B cell (primary cell): ENCODE measurements at regions not wholly inside any gene's neighbourhood (a gene's known extent, or its start where the extent isn't known, plus 50 kb on each side); places are given as distances from the start of the nearest gene placed in this dataset.

ENCODE experiments used
- ATAC-seq: fragments of 200-7000 bp; cut with Tn5 transposase; one replicate; pipeline ENCODE4 v1.10.0; 2021; ENCODE audit warnings: low read depth, mild to moderate bottlenecking, moderate number of reproducible peaks, moderate library complexity
- CTCF ChIA-PET: fragments of 350-600 bp; sonication (Branson Sonifier 250); formaldehyde crosslinking; loops from one replicate; lab custom pipeline; 2021; ENCODE audit warnings: antibody characterized with exemption, inconsistent platforms; lab: Charles Lee
- POLR2A ChIA-PET: fragments of 350-600 bp; sonication (Branson Sonifier 250); formaldehyde crosslinking; loops from one replicate; lab custom pipeline; 2021; ENCODE audit warnings: antibody characterized with exemption; lab: Charles Lee
- DNase-seq: peaks from one replicate; pipeline ENCODE4 v3.0.0; 2013
- H2AFZ ChIP-seq: 2 replicates; pipeline ENCODE4 v1.6.1; 2012; ENCODE audit warnings: mild to moderate bottlenecking, low read depth, low read length; ENCODE audit not compliant: insufficient read depth, poor library complexity, severe bottlenecking
- H3K27ac ChIP-seq, 2 donors: 1 replicate in 1 of 2; 2 replicates in 1 of 2; pipeline ENCODE4 v1.5.1; 2012 to 2013; ENCODE audit warnings: low read length in 2 of 2, mild to moderate bottlenecking in 2 of 2, moderate library complexity in 1 of 2
- H3K27me3 ChIP-seq, 4 experiments: fragments of 200-600 bp in 1 of 4; sonication (generic) in 1 of 4; replicated peaks in 1 of 4; 1 replicate in 2 of 4; 2 replicates in 2 of 4; pipeline versions ENCODE4 v1.6.1 to v1.7.0; 2013 to 2016; ENCODE audit warnings: low read length in 3 of 4, mild to moderate bottlenecking in 2 of 4, mixed read lengths in 1 of 4, moderate library complexity in 1 of 4; ENCODE audit not compliant: insufficient read depth in 4 of 4, control insufficient read depth in 3 of 4; ENCODE audit errors: control extremely low read depth in 1 of 4
- H3K36me3 ChIP-seq, 2 experiments: replicated peaks in 1 of 2; 1 replicate in 1 of 2; 2 replicates in 1 of 2; pipeline versions ENCODE4 v1.6.1 to v1.7.1; 2013; ENCODE audit warnings: low read length in 1 of 2; ENCODE audit not compliant: insufficient read depth in 2 of 2, control insufficient read depth in 1 of 2; ENCODE audit errors: control extremely low read depth in 1 of 2, extremely low read depth in 1 of 2
- H3K4me1 ChIP-seq, 2 donors: fragments of 200-600 bp in 1 of 2; sonication (generic) in 1 of 2; 1 replicate in 1 of 2; 2 replicates in 1 of 2; pipeline versions ENCODE4 v1.5.1 to v1.6.1; 2013 to 2017; ENCODE audit warnings: low read length in 2 of 2; ENCODE audit not compliant: control insufficient read depth in 2 of 2, insufficient read depth in 2 of 2
- H3K4me2 ChIP-seq: replicated peaks from 2 replicates; pipeline ENCODE3; 2012; ENCODE audit warnings: mild to moderate bottlenecking, low read depth, low read length; ENCODE audit not compliant: poor library complexity, severe bottlenecking
- H3K4me3 ChIP-seq, 5 experiments: fragments of 200-600 bp in 1 of 5; sonication (generic) in 1 of 5; 1 replicate in 3 of 5; 2 replicates in 2 of 5; pipeline versions ENCODE4 v1.5.1 to v1.7.0; 2011 to 2016; ENCODE audit warnings: low read length in 4 of 5, mild to moderate bottlenecking in 4 of 5, low read depth in 2 of 5, control low read depth in 1 of 5, moderate library complexity in 1 of 5; ENCODE audit not compliant: insufficient read depth in 1 of 5; ENCODE audit errors: control extremely low read depth in 1 of 5, extremely low read depth in 1 of 5
- H3K79me2 ChIP-seq: fragments of 200-600 bp; sonication (generic); one replicate; pipeline ENCODE4 v1.6.0; 2016; ENCODE audit warnings: low read length; ENCODE audit not compliant: control insufficient read depth, insufficient read depth
- H3K9ac ChIP-seq: fragments of 200-600 bp; sonication (generic); 2 replicates; pipeline ENCODE4 v1.6.1; 2017; ENCODE audit warnings: mild to moderate bottlenecking, low read length, moderate library complexity
- H3K9me3 ChIP-seq, 3 donors: one replicate each; pipeline versions ENCODE4 v1.6.1 to v1.7.1; 2013; ENCODE audit warnings: low read length in 2 of 3; ENCODE audit not compliant: control insufficient read depth in 2 of 3, insufficient read depth in 1 of 3; ENCODE audit errors: control extremely low read depth in 1 of 3
- H4K20me1 ChIP-seq: 2 replicates; pipeline ENCODE4 v1.6.0; 2012; ENCODE audit warnings: mild to moderate bottlenecking, low read length; ENCODE audit not compliant: insufficient read depth, control insufficient read depth, poor library complexity, severe bottlenecking
- H3K27ac Mint-ChIP-seq: one replicate; pipeline ENCODE4 v1.8.0; 2021; ENCODE audit warnings: mixed read lengths
- H3K27me3 Mint-ChIP-seq: one replicate; pipeline ENCODE4 v1.8.0; 2021; ENCODE audit warnings: mixed read lengths
- H3K4me1 Mint-ChIP-seq: one replicate; pipeline ENCODE4 v1.8.0; 2021; ENCODE audit warnings: mixed read lengths
- H3K4me3 Mint-ChIP-seq: one replicate; pipeline ENCODE4 v1.8.0; 2021; ENCODE audit warnings: mixed read lengths
- H3K9me3 Mint-ChIP-seq: one replicate; pipeline ENCODE4 v1.8.0; 2022; ENCODE audit warnings: mixed read lengths; ENCODE audit not compliant: insufficient read depth
- CTCF ChIP-seq: fragments of 200-600 bp; IDR thresholded peaks from one replicate; pipeline ENCODE4 v1.8.0; 2022; ENCODE audit warnings: antibody characterized with exemption, mild to moderate bottlenecking
- EZH2 ChIP-seq: IDR thresholded peaks from 2 replicates; pipeline ENCODE4 v1.6.1; 2012; ENCODE audit warnings: borderline replicate concordance, low read depth, mild to moderate bottlenecking, moderate library complexity, low read length; ENCODE audit not compliant: insufficient read depth, poor library complexity, severe bottlenecking
- WGBS: methylation state at CpG from one replicate; pipeline ENCODE4 v1.1.5; 2013; ENCODE audit warnings: missing lambda C conversion rate; ENCODE audit not compliant: insufficient coverage; 5-methylcytosine and 5-hydroxymethylcytosine counted together
- intact Hi-C: fragments of 100-400 bp; cut with micrococcal nuclease; formaldehyde crosslinking; loops from one replicate; pipeline ENCODE4 v1.10.0; 2022

- Mint-ChIP-seq H3K4me1 (peaks cover 7% of the 10 kb centered on the region), H3K9me3 (no peaks in the 10 kb centered on the region), H3K27ac (no peak overlapping the region), H3K4me3 (no peak overlapping the region), H3K27me3 (no peaks in the 10 kb centered on the region)
- Histone ChIP-seq H4K20me1 (no peaks in the 10 kb centered on the region), H3K4me1 (no peaks in the 10 kb centered on the region), H3K9me3 (no peaks in the 10 kb centered on the region), H3K27ac (no peak overlapping the region), H3K4me3 (no peak overlapping the region), H3K4me2 (no peak overlapping the region), H3K79me2 (no peaks in the 10 kb centered on the region), H3K36me3 (no peaks in the 10 kb centered on the region), H3K9ac (no peak overlapping the region), H2AFZ (no peak overlapping the region), H3K27me3 (no peaks in the 10 kb centered on the region)
- no peak for ATAC-seq
- CTCF ChIA-PET = interaction anchor here (0.6 kb wide), 1 partner anchor 184 kb away, joined by 3 read pairs; no protein-coding TSS in a partner anchor
- POLR2A ChIA-PET = no interaction called here
- no peak for DNase-seq
- intact Hi-C loops = no loop called here
- TF ChIP-seq CTCF = no peak
- no peak for TF ChIP-seq EZH2
- no CpG with 5 or more reads among the region's 2 CpGs for WGBS
These were observed 106.4 kb upstream of the SGK1 start for GRCh38 chr6:134424165-134424797.

GRCh38 chr6:134422426-134423231 is 104.7 kb upstream of the SGK1 start:
- peaks cover 7% of the 10 kb centered on the region for H3K4me1 Mint-ChIP-seq
- 89% methylated on average over 1 of the region's 6 CpGs for WGBS
- no peak for ATAC-seq

More at GRCh38 chr6:134422426-134423231, 104.7 kb upstream of the SGK1 start:
- no peak overlapping the region for H3K27ac Mint-ChIP-seq
- Histone ChIP-seq H3K4me3 (no peak overlapping the region), H3K27ac (no peak overlapping the region), H3K4me1 (no peaks in the 10 kb centered on the region), H3K9ac (no peak overlapping the region), H3K9me3 (no peaks in the 10 kb centered on the region), H3K36me3 (no peaks in the 10 kb centered on the region), H3K27me3 (no peaks in the 10 kb centered on the region), H3K4me2 (no peak overlapping the region), H4K20me1 (no peaks in the 10 kb centered on the region), H2AFZ (no peak overlapping the region), H3K79me2 (no peaks in the 10 kb centered on the region)
- TF ChIP-seq EZH2 (no peak), CTCF (no peak)
- H3K27me3 Mint-ChIP-seq = no peaks in the 10 kb centered on the region
- H3K4me3 Mint-ChIP-seq = no peak overlapping the region
- ChIA-PET CTCF (interaction anchor here (1.6 kb wide), 1 partner anchor 218 kb away, joined by 4 read pairs; no protein-coding TSS in a partner anchor), POLR2A (no interaction called here)
- no peak for DNase-seq
- intact Hi-C loops = no loop called here
- no peaks in the 10 kb centered on the region for H3K9me3 Mint-ChIP-seq
